Left lung (tissue), 4 donors: ENCODE measurements at regions not wholly inside any gene's neighbourhood (a gene's known extent, or its start where the extent isn't known, plus 50 kb on each side); places are given as distances from the start of the nearest gene placed in this dataset.
A peak's percentile ranks its signal among the peaks of the same experiment; 100 is the strongest.

Source experiments
- ATAC-seq: fragments of 200-7000 bp; cut with Tn5 transposase; one replicate; pipeline ENCODE4 v1.9.1; 2020; ENCODE audit warnings: moderate library complexity
- DNase-seq, 4 donors: peaks; one replicate each; pipeline ENCODE4 v3.0.0-alpha.2; 2013 to 2020
- H3K27ac ChIP-seq, 2 donors: fragments of 200-600 bp; sonication (generic) in 1 of 2; one replicate each; pipeline versions ENCODE4 v1.5.0 to v1.8.0; 2020 to 2021
- H3K27me3 ChIP-seq, 2 donors: fragments of 200-600 bp; sonication (generic) in 1 of 2; one replicate each; pipeline versions ENCODE4 v1.5.0 to v1.8.0; 2020 to 2021
- H3K36me3 ChIP-seq, 2 donors: fragments of 200-600 bp; sonication (generic) in 1 of 2; one replicate each; pipeline versions ENCODE4 v1.5.0 to v1.8.0; 2020 to 2021
- H3K4me1 ChIP-seq, 2 donors: fragments of 200-600 bp; one replicate each; pipeline ENCODE4 v1.8.0; 2021
- H3K4me3 ChIP-seq, 2 donors: fragments of 200-600 bp; sonication (generic) in 1 of 2; one replicate each; pipeline versions ENCODE4 v1.5.0 to v1.8.0; 2020 to 2021; ENCODE audit warnings: mild to moderate bottlenecking in 1 of 2
- H3K9me3 ChIP-seq, 2 donors: fragments of 200-600 bp; sonication (generic) in 1 of 2; one replicate each; pipeline versions ENCODE4 v1.5.0 to v1.8.0; 2020 to 2021
- CTCF ChIP-seq, 2 donors: fragments of 200-600 bp; sonication (generic) in 1 of 2; IDR thresholded peaks; one replicate each; pipeline versions ENCODE4 v1.5.0 to v1.8.0; 2021; ENCODE audit warnings: antibody characterized with exemption in 2 of 2
- intact Hi-C, 2 donors: fragments of 100-400 bp; cut with DNase I; formaldehyde crosslinking; loops; one replicate each; pipeline versions ENCODE4 v1.11.2 to v1.14.2; 2022
- donor health status: DM: no; HTN: yes; CAD: no.
- donor health status: DM: no; HTN: no; CAD: no.

GRCh38 chr6:24060982-24061754, 64.8 kb upstream of the NRSN1 start:
- Histone ChIP-seq H3K27ac (no peak overlapping the region), H3K9me3 (peaks cover 0 to under 1% of the 10 kb centered on the region in 2 donors), H3K36me3 (no peaks in the 10 kb centered on the region), H3K27me3 (no peaks in the 10 kb centered on the region), H3K4me1 (no peaks in the 10 kb centered on the region), H3K4me3 (no peak overlapping the region)
- DNase-seq: no peak
- TF ChIP-seq CTCF (IDR thresholded peaks at IDR 0.05): no peak
- intact Hi-C loops: no loop called here
- no peak for ATAC-seq

- no peaks in the 10 kb centered on the region for H3K27me3 ChIP-seq
- no peak for TF ChIP-seq CTCF (IDR thresholded peaks at IDR 0.05)
- H3K36me3 ChIP-seq: no peaks in the 10 kb centered on the region
- H3K4me3 ChIP-seq: no peak overlapping the region
- intact Hi-C loops: no loop called here
- DNase-seq: peak in 2 of 4 donors; percentile 9 to 29
- H3K27ac ChIP-seq: no peak overlapping the region
- H3K4me1 ChIP-seq: no peaks in the 10 kb centered on the region
- H3K9me3 ChIP-seq: peaks cover 0 to 4% of the 10 kb centered on the region in 2 donors
- peak; percentile 46 for ATAC-seq
Measured at GRCh38 chr6:24064106-24064505, 61.9 kb upstream of the NRSN1 start.

GRCh38 chr6:24064832-24065231, 61.2 kb upstream of the NRSN1 start:
- no peak overlapping the region for H3K27ac ChIP-seq
- no peak for DNase-seq
- no peak overlapping the region for H3K4me3 ChIP-seq
- ATAC-seq: no peak
- no peaks in the 10 kb centered on the region for H3K4me1 ChIP-seq
- no peaks in the 10 kb centered on the region for H3K36me3 ChIP-seq
- H3K27me3 ChIP-seq: no peaks in the 10 kb centered on the region
- H3K9me3 ChIP-seq: peaks cover 0 to 4% of the 10 kb centered on the region in 2 donors
- no peak for TF ChIP-seq CTCF (IDR thresholded peaks at IDR 0.05)
- intact Hi-C loops: no loop called here

GRCh38 chr6:24069526-24069925, 56.5 kb upstream of the NRSN1 start:
- ATAC-seq: no peak
- H3K27ac ChIP-seq: no peak overlapping the region
- no peak for DNase-seq

More at GRCh38 chr6:24069526-24069925, 56.5 kb upstream of the NRSN1 start:
- H3K4me1 ChIP-seq: no peaks in the 10 kb centered on the region
- no peak overlapping the region for H3K4me3 ChIP-seq
- no peaks in the 10 kb centered on the region for H3K27me3 ChIP-seq
- H3K36me3 ChIP-seq: no peaks in the 10 kb centered on the region
- peaks cover 0 to 4% of the 10 kb centered on the region in 2 donors for H3K9me3 ChIP-seq
- intact Hi-C loops: no loop called here
- TF ChIP-seq CTCF (IDR thresholded peaks at IDR 0.05): no peak
